LNCaP clone FGC (cell line): ENCODE measurements at regions not wholly inside any gene's neighbourhood (a gene's known extent, or its start where the extent isn't known, plus 50 kb on each side); places are given as distances from the start of the nearest gene placed in this dataset.

Source experiments
- DNase-seq: peaks from one replicate; pipeline ENCODE4 v3.0.0-alpha.2; 2011; ENCODE audit warnings: low read depth
- H3K4me3 ChIP-seq: 2 replicates; pipeline ENCODE4 v1.5.1; 2011; ENCODE audit warnings: mild to moderate bottlenecking, low read depth, low read length, control low read depth
- CTCF ChIP-seq: IDR thresholded peaks from 2 replicates; pipeline ENCODE4 v1.5.1; 2012; ENCODE audit warnings: mild to moderate bottlenecking; ENCODE audit not compliant: control insufficient read depth, insufficient read depth; ENCODE audit errors: extremely low read depth

DNA sequence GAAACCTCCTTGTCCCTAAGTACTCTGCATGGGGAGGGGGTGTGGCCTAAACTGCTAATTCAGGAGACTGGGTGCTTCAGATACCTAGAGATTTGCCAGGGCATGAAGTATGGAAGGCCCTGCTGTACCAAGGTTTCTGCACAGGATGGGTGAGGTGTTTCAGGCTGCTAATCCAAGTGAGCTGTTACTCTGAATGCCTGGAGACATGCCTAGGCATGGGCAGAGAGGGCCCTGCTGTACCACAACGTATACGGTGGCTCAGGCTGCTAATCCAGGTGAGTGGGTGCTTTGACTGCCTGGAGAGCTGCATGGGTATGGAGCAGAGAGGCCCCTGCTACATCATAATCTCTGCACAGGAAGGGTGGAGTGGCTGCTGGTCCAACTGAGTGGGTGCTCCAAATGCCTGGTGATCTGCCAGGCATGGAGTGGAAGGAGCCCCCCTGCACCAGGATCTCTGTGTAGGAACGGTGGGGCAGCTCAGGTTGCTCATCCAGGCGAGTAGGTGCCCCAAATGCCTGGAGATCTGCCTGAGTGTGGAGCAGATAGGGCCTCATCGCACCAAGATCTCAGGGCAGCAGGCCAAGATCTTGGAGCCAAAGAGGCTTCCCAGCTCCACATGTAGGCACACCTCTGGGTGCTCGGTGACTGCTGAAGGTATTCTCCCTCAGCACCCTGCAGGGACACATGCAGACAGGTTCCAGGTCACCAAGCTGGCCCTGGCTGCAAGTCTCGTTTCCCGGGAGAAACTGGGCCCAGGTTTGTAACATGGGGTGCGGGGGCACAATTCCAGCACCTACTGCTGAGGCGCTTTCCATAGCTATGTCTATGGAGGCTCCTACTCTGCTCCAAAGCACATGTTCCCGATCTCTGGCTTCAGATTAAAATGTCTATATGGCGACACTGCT, 252.5 kb upstream of the PLXNA2 start:
- no peak for DNase-seq
- no peak for TF ChIP-seq CTCF

DNA sequence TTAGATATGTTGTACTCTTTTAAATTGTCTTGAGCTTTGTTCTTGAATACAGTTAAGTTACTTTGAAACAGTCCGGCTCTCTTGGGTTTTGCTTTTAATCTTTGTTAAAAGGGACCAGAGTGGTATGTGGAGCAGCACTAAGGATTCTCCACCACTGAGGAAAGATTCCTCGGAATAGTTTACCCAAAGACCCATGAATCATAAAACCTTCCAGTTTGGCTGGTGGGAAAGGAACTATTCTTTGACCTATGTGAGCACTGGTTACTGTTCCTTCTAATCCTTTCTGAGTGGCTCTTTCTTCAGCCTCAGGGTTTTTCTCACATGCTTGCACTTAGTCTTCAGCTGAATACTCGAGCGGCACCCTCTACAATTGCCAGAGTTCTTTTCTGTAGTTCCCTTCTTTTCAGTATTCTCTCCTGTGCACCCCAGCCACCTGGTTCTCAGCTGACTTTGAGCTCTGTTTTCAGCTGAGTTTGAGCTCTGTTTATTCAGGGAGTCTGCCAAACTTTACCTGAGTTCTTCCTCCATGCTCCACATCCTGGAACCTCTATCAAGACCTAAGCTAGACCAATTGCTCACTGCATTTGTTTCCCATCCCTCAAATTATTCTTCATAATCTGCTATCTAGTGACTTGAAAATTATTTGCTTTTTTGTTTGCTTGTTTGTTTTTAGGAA, 253.8 kb upstream of the PLXNA2 start:
- no peak overlapping the region for H3K4me3 ChIP-seq
- DNase-seq, result peak; percentile 41
- TF ChIP-seq CTCF, result no peak

More for the DNA sequence above, 252.5 kb upstream of the PLXNA2 start:
- H3K4me3 ChIP-seq, result no peak overlapping the region

DNA sequence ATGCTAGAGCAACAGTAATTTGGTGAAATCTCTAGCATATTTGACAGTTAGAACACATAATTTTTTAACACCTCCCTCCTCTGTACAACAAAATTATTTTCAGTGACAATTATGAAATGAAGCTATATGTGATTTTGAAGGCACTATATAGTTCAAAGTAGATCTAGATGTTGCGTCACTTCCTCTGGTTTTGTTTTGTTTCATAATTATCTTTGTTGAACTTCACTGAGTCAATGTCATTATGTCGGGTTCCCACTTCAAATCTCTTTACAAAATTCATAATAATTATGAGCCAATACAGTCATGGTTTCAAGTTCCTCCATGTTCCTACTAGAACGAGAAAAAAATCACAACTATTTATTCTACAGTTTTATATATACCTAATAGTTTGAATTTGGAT, 254.8 kb upstream of the PLXNA2 start:
- no peak for DNase-seq
- H3K4me3 ChIP-seq, result no peak overlapping the region
- TF ChIP-seq CTCF, result no peak

- peak; percentile 58 for DNase-seq
- TF ChIP-seq CTCF, result no peak
- no peak overlapping the region for H3K4me3 ChIP-seq
These were observed 255.4 kb upstream of the PLXNA2 start for GRCh38 chr1:208499601-208500000.

DNA sequence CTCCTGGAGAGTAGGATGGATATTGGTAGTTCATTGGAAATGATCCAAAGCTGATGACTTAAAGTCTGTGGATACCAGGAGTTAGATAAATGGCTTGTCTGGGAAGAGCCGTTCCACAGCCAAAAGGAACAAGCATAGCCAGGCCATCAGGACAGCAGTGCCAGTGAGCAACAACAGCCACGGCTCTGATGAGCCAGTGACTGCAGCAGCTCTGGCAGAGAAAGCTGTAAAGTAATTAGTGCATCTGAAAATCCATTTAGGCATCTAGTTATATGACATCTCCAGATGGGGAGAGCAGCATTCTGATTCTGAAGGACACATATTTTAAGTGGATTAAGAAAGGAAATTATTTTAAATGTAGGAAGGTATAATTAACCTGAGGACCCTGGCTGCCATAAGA, 256.2 kb upstream of the PLXNA2 start:
- DNase-seq, result no peak
- no peak overlapping the region for H3K4me3 ChIP-seq
- no peak for TF ChIP-seq CTCF

DNA sequence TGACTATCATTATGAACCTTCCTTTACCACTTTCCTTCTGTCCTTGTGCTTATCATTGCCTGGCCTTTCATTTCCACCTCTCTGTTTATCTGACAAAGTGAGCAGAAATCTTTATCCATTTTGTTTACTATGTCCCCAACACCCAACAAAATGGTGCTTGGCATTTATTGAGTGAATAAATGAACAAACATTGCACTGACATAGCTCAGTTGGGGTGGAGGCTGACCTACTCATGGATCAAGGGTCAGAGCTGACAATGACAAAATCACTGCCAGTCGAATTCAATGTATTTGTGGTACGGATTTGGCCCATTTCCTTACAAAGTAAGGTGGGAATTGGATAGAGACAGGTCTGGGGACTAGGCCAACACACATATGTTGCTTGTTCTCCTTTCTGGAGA, 257.4 kb upstream of the PLXNA2 start:
- TF ChIP-seq CTCF, result no peak
- DNase-seq, result no peak
- no peak overlapping the region for H3K4me3 ChIP-seq
